Kidney (tissue), 13 donors: ENCODE measurements at regions not wholly inside any gene's neighbourhood (a gene's known extent, or its start where the extent isn't known, plus 50 kb on each side); places are given as distances from the start of the nearest gene placed in this dataset.

Experiments
- DNase-seq, 5 donors: peaks; one replicate each; pipeline ENCODE4 v3.0.0-alpha.2; 2013 to 2020
- FAIRE-seq: peaks from 2 replicates; lab custom pipeline; 2012; peaks lifted over from hg19 to GRCh38; lab: Jason Lieb, UNC
- H3K27ac ChIP-seq, 2 donors: one replicate each; pipeline ENCODE4 v1.7.0; 2013; ENCODE audit warnings: low read depth in 2 of 2, low read length in 2 of 2, inconsistent platforms in 1 of 2
- H3K27me3 ChIP-seq: one replicate; pipeline ENCODE4 v1.7.1; 2013; ENCODE audit warnings: low read length, inconsistent platforms; ENCODE audit not compliant: control insufficient read depth, insufficient read depth
- H3K36me3 ChIP-seq, 3 donors: one replicate each; pipeline versions ENCODE4 v1.7.0 to v1.7.1; 2013; ENCODE audit warnings: low read length in 3 of 3, control low read depth in 1 of 3, inconsistent platforms in 1 of 3; ENCODE audit not compliant: insufficient read depth in 3 of 3, control insufficient read depth in 2 of 3
- H3K4me1 ChIP-seq, 3 donors: one replicate each; pipeline versions ENCODE4 v1.7.0 to v1.7.1; 2013; ENCODE audit warnings: low read length in 3 of 3, inconsistent platforms in 1 of 3, low read depth in 1 of 3; ENCODE audit not compliant: control insufficient read depth in 2 of 3, insufficient read depth in 2 of 3
- H3K4me3 ChIP-seq, 3 donors: one replicate each; pipeline versions ENCODE4 v1.7.0 to v1.8.1; 2013; ENCODE audit warnings: low read length in 3 of 3, control low read depth in 1 of 3, inconsistent platforms in 1 of 3
- H3K9ac ChIP-seq, 3 donors: one replicate each; pipeline versions ENCODE4 v1.7.0 to v1.7.1; 2013; ENCODE audit warnings: low read length in 3 of 3, control low read depth in 1 of 3, inconsistent platforms in 1 of 3
- H3K9me3 ChIP-seq, 3 donors: one replicate each; pipeline versions ENCODE4 v1.7.0 to v1.7.1; 2013; ENCODE audit warnings: low read length in 3 of 3, control low read depth in 1 of 3, inconsistent platforms in 1 of 3; ENCODE audit not compliant: control insufficient read depth in 2 of 3, insufficient read depth in 1 of 3
- CTCF ChIP-seq: IDR thresholded peaks from 3 replicates; pipeline ENCODE4 v1.5.1; 2012; ENCODE audit warnings: mild to moderate bottlenecking, moderate library complexity, borderline replicate concordance; ENCODE audit not compliant: insufficient read depth; ENCODE audit errors: extremely low read depth
- intact Hi-C: fragments of 100-400 bp; cut with DNase I; formaldehyde crosslinking; loops from one replicate; pipeline ENCODE4 v1.11.1; 2022
- donor health status: control.
- donor health status: control.
- donor health status: control.
- donor health status: control.
- donor health status: control.
- donor health status: DM: yes; HTN: yes; CAD: no.
- donor health status: Normal renal cell carcinoma (clear cell type).

GRCh38 chr16:62294213-62294972 is 258.2 kb upstream of the CDH8 start:
- no peaks in the 10 kb centered on the region for H3K27me3 ChIP-seq
- intact Hi-C loops, result no loop called here
- no peaks in the 10 kb centered on the region for H3K4me1 ChIP-seq
- FAIRE-seq, result no peak
- H3K36me3 ChIP-seq, result no peaks in the 10 kb centered on the region
- peaks cover 0 to 2% (median 0%) of the 10 kb centered on the region in 3 donors for H3K9me3 ChIP-seq
- no peak overlapping the region for H3K4me3 ChIP-seq
- DNase-seq, result no peak
- no peak for TF ChIP-seq CTCF
- no peak overlapping the region for H3K27ac ChIP-seq
- no peak overlapping the region for H3K9ac ChIP-seq

DNA sequence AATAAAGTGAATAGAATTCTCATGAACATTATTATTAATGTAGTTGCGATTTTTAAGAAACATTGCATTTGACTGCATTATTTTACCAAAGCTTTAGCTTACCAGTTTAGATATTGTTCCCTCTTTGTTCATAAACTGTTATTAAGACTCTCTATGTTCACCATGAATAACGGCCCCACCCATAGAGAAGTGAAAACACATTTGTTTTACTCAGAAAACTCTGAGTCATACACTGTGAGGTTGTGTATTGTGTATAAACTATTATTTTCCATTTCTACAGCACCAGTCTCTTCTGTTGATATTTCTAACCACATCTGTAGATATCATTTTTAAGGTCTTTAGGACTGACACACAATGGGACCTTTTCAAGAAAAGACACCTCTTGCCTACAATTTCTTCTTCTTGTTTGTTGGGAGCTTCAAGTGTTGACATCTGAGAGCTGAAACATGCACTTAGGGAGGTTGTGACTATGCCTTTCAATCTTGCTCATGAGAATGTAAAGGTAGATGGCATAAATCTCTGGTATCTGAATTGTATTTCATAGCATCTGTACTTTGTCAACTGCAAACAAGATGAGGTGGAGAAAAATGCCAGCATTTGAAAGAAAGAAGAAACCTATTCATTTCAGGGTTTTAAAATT is 252.9 kb upstream of the CDH8 start:
- no peaks in the 10 kb centered on the region for H3K36me3 ChIP-seq
- DNase-seq (no peak), FAIRE-seq (no peak)
- H3K4me3 ChIP-seq, result no peak overlapping the region
- H3K4me1 ChIP-seq, result no peaks in the 10 kb centered on the region
- intact Hi-C loops, result no loop called here
- no peaks in the 10 kb centered on the region for H3K9me3 ChIP-seq
- H3K27me3 ChIP-seq, result no peaks in the 10 kb centered on the region
- H3K9ac ChIP-seq, result no peak overlapping the region
- no peak for TF ChIP-seq CTCF
- no peak overlapping the region for H3K27ac ChIP-seq

DNA sequence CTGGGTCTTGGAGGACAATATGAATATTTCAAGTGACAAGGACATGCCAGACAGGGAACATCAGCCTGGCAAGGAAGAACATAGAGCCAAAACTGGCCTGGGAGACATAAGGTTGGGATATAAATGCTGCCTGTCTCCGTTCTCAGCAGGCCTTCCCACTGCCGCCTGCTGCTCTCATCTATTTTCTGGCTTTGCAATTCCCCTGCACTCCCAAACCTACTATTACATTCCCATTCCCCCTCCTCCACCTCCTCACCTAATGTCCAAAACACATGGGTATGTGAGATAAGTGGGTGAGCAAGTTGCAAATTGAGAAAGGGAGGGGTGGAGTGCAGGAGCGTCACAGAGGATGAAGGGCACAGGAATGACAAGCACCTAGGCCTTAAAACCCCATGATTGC is 244.3 kb upstream of the CDH8 start:
- intact Hi-C loops, result no loop called here
- no peaks in the 10 kb centered on the region for H3K36me3 ChIP-seq
- no peak overlapping the region for H3K4me3 ChIP-seq
- H3K9me3 ChIP-seq, result no peaks in the 10 kb centered on the region
- no peaks in the 10 kb centered on the region for H3K4me1 ChIP-seq
- DNase-seq (no peak), FAIRE-seq (no peak)
- H3K27ac ChIP-seq, result no peak overlapping the region
- H3K9ac ChIP-seq, result no peak overlapping the region
- no peaks in the 10 kb centered on the region for H3K27me3 ChIP-seq
- TF ChIP-seq CTCF, result no peak
